Loucy (cell line): ENCODE measurements at regions not wholly inside any gene's neighbourhood (a gene's known extent, or its start where the extent isn't known, plus 50 kb on each side); places are given as distances from the start of the nearest gene placed in this dataset.

ENCODE experiments used
- H2AFZ ChIP-seq: fragments of 200-600 bp; sonication (generic); 2 replicates; pipeline ENCODE4 v1.6.0; 2016; ENCODE audit warnings: antibody characterized with exemption, mild to moderate bottlenecking, low read length, moderate library complexity
- H3F3A ChIP-seq: fragments of 200-600 bp; 2 replicates; pipeline ENCODE4 v1.6.0; 2016; ENCODE audit warnings: antibody characterized with exemption, low read depth, mild to moderate bottlenecking
- H3K27me3 ChIP-seq: fragments of 200-600 bp; sonication (generic); 2 replicates; pipeline ENCODE4 v1.6.1; 2014; ENCODE audit warnings: low read length, mild to moderate bottlenecking; ENCODE audit not compliant: insufficient read depth, poor library complexity, severe bottlenecking
- H3K36me3 ChIP-seq: fragments of 200-600 bp; sonication (generic); 2 replicates; pipeline ENCODE4 v1.6.1; 2016; ENCODE audit warnings: low read length; ENCODE audit not compliant: insufficient read depth
- H3K4me1 ChIP-seq: fragments of 200-600 bp; sonication (generic); 2 replicates; pipeline ENCODE4 v1.5.1; 2014; ENCODE audit warnings: low read length, mild to moderate bottlenecking; ENCODE audit not compliant: insufficient read depth, poor library complexity, severe bottlenecking
- H3K4me2 ChIP-seq: fragments of 200-600 bp; sonication (generic); 2 replicates; pipeline ENCODE4 v1.6.0; 2014; ENCODE audit warnings: antibody characterized with exemption, low read length, low read depth, mild to moderate bottlenecking; ENCODE audit not compliant: poor library complexity, severe bottlenecking
- H3K4me3 ChIP-seq: fragments of 200-600 bp; sonication (generic); 2 replicates; pipeline ENCODE4 v1.5.1; 2014; ENCODE audit warnings: low read length, mild to moderate bottlenecking, mixed read lengths; ENCODE audit not compliant: poor library complexity, severe bottlenecking
- H3K79me2 ChIP-seq: fragments of 200-600 bp; sonication (generic); 2 replicates; pipeline ENCODE4 v1.6.1; 2014; ENCODE audit warnings: low read length; ENCODE audit not compliant: insufficient read depth
- H3K9ac ChIP-seq: fragments of 200-600 bp; sonication (generic); 2 replicates; pipeline ENCODE4 v1.6.0; 2014; ENCODE audit warnings: mild to moderate bottlenecking, low read depth, low read length, moderate library complexity; ENCODE audit not compliant: poor library complexity, severe bottlenecking
- H3K9me2 ChIP-seq: fragments of 200-600 bp; sonication (generic); replicated peaks from 2 replicates; pipeline ENCODE4 v1.6.1; 2016; ENCODE audit warnings: low read depth, low read length, mixed read lengths
- H3K9me3 ChIP-seq: fragments of 200-600 bp; sonication (generic); 2 replicates; pipeline ENCODE4 v1.6.1; 2014; ENCODE audit warnings: mild to moderate bottlenecking, antibody characterized with exemption, low read length, low read depth; ENCODE audit not compliant: insufficient read depth
- H4K20me1 ChIP-seq: fragments of 200-600 bp; sonication (generic); 2 replicates; pipeline ENCODE4 v1.6.0; 2014; ENCODE audit warnings: antibody characterized with exemption, low read length, mild to moderate bottlenecking; ENCODE audit not compliant: insufficient read depth, poor library complexity, severe bottlenecking
- CTCF ChIP-seq: fragments of 200-600 bp; sonication (generic); conservative IDR thresholded peaks from 2 replicates; pipeline ENCODE4 v1.5.1; 2014; ENCODE audit warnings: mild to moderate bottlenecking, antibody characterized with exemption, low read length
- EZH2phosphoT487 ChIP-seq: fragments of 200-600 bp; IDR thresholded peaks from 2 replicates; pipeline ENCODE4 v1.6.1; 2018; ENCODE audit warnings: antibody characterized with exemption, mild to moderate bottlenecking, moderate library complexity, borderline replicate concordance

- Histone ChIP-seq H3K9me3 (no peaks in the 10 kb centered on the region), H3K27me3 (no peaks in the 10 kb centered on the region), H2AFZ (no peak overlapping the region), H3F3A (no peaks in the 10 kb centered on the region), H3K9me2 (no peaks in the 10 kb centered on the region), H3K4me2 (no peak overlapping the region), H3K79me2 (no peaks in the 10 kb centered on the region), H4K20me1 (no peaks in the 10 kb centered on the region), H3K36me3 (no peaks in the 10 kb centered on the region), H3K9ac (no peak overlapping the region), H3K4me3 (no peak overlapping the region), H3K4me1 (no peaks in the 10 kb centered on the region)
- TF ChIP-seq CTCF, result no peak
- TF ChIP-seq EZH2phosphoT487, result no peak
Measured at GRCh38 chr12:88642675-88643431, 62.6 kb upstream of the KITLG start.

- H3K4me2 ChIP-seq, result no peak overlapping the region
- H3K9me3 ChIP-seq, result no peaks in the 10 kb centered on the region
- H3F3A ChIP-seq, result no peaks in the 10 kb centered on the region
- no peak overlapping the region for H3K4me3 ChIP-seq
- no peaks in the 10 kb centered on the region for H4K20me1 ChIP-seq
- no peak overlapping the region for H2AFZ ChIP-seq
- no peaks in the 10 kb centered on the region for H3K27me3 ChIP-seq
- TF ChIP-seq EZH2phosphoT487, result no peak
- TF ChIP-seq CTCF, result no peak
- H3K4me1 ChIP-seq, result no peaks in the 10 kb centered on the region
- H3K79me2 ChIP-seq, result no peaks in the 10 kb centered on the region
- H3K9ac ChIP-seq, result no peak overlapping the region
- H3K9me2 ChIP-seq, result no peaks in the 10 kb centered on the region
- H3K36me3 ChIP-seq, result no peaks in the 10 kb centered on the region
Measured at GRCh38 chr12:88638966-88639760, 58.9 kb upstream of the KITLG start.

GRCh38 chr12:88638388-88638787, 58.1 kb upstream of the KITLG start:
- Histone ChIP-seq H3K79me2 (no peaks in the 10 kb centered on the region), H3K4me1 (no peaks in the 10 kb centered on the region), H3K4me2 (no peak overlapping the region), H3K9me3 (no peaks in the 10 kb centered on the region), H2AFZ (no peak overlapping the region), H3K9me2 (no peaks in the 10 kb centered on the region), H3K27me3 (no peaks in the 10 kb centered on the region), H4K20me1 (no peaks in the 10 kb centered on the region), H3K4me3 (no peak overlapping the region), H3K9ac (no peak overlapping the region), H3F3A (no peaks in the 10 kb centered on the region), H3K36me3 (no peaks in the 10 kb centered on the region)
- TF ChIP-seq CTCF (no peak), EZH2phosphoT487 (no peak)
